Choroid plexus epithelial cell (primary cell): ENCODE measurements at regions not wholly inside any gene's neighbourhood (a gene's known extent, or its start where the extent isn't known, plus 50 kb on each side); places are given as distances from the start of the nearest gene placed in this dataset.

Experiments used
- DNase-seq: peaks from one replicate; pipeline ENCODE4 v3.0.0-alpha.2; 2010; ENCODE audit warnings: low read depth
- H3K4me3 ChIP-seq: 2 replicates; pipeline ENCODE4 v1.5.1; 2011; ENCODE audit warnings: low read depth, mild to moderate bottlenecking, control low read depth, low read length, moderate library complexity
- TF ChIP-seq, protein P1 (sequence below): conservative IDR thresholded peaks from 2 replicates; pipeline ENCODE4 v1.5.1; 2011; ENCODE audit warnings: low read depth, mild to moderate bottlenecking, control low read depth, inconsistent platforms, low read length, moderate library complexity

DNA sequence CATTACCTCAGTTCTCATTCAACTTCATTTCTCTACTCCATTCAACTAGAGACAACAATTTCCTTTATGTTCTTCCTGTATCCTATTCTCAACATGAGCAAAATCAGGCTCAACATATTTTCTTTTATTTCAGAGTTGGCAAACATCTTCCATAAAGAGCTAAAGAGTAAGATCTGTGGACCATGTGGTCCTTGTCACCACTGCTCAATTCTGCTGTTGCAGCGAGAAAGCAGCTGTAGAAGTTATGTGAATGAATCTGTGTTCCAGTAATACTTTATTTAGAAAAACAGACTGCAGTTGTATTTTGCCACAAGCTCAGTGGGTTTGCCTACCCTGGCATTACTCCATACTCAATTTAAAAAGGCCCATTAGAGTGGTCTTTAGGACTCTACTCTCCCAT, 2057.3 kb downstream of the ARAP2 start:
- DNase-seq = no peak
- no peak overlapping the region for H3K4me3 ChIP-seq
- TF ChIP-seq, protein P1, sequence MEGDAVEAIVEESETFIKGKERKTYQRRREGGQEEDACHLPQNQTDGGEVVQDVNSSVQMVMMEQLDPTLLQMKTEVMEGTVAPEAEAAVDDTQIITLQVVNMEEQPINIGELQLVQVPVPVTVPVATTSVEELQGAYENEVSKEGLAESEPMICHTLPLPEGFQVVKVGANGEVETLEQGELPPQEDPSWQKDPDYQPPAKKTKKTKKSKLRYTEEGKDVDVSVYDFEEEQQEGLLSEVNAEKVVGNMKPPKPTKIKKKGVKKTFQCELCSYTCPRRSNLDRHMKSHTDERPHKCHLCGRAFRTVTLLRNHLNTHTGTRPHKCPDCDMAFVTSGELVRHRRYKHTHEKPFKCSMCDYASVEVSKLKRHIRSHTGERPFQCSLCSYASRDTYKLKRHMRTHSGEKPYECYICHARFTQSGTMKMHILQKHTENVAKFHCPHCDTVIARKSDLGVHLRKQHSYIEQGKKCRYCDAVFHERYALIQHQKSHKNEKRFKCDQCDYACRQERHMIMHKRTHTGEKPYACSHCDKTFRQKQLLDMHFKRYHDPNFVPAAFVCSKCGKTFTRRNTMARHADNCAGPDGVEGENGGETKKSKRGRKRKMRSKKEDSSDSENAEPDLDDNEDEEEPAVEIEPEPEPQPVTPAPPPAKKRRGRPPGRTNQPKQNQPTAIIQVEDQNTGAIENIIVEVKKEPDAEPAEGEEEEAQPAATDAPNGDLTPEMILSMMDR = no peak

DNA sequence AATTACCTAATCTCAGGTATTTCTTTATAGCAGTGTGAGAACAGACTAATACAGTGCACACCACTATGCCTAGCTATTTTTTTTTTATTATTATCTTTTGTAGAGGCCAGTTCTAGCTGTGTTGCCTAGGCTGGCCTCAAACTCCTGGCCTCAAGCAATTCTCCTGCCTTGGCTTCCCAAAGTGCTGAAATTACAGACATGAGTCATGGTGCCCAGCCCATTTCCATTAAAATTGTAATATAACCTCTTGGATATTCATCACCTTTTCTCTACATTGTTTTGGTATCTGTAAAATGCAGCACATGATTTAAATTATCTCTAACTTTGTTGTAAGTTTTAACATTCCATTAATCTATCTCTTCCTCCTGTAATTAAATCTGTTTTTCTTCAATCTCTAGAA, 2052.9 kb downstream of the ARAP2 start:
- H3K4me3 ChIP-seq = no peak overlapping the region
- TF ChIP-seq, protein P1 = no peak
- no peak for DNase-seq

DNA sequence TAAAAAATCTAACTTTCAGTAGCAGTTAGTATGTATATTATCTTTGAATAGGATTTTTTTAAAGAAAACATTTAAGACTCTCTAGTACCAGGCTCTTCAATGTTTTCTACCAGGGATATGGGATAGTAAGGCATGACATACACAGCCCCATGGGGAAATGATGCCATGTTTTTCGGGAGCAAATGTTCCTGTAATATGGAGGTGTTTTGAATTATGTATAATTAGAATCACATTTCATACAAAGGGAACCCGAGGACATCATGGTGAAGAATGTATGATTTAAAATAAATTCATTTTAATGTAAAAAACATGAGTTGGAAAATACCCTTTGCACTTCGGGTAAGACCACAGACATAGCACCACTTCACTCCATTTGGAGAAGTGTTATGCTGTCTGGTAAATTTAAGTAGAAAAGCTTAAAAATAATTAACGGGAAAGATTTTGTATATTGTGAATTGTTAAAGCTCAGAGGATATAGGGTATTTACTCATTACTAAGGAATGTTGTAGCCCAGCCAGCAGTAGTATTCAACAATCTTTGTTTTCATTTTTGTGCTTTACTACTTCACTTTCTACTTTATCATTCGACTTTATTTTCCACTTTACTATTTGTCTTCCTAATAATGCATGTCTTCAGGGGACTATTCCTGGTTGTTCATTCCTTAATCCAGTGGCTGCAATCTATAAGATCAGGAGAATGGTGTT, 2050.7 kb downstream of the ARAP2 start:
- TF ChIP-seq, protein P1 = no peak
- DNase-seq = peak; percentile 60
- H3K4me3 ChIP-seq = no peak overlapping the region

DNA sequence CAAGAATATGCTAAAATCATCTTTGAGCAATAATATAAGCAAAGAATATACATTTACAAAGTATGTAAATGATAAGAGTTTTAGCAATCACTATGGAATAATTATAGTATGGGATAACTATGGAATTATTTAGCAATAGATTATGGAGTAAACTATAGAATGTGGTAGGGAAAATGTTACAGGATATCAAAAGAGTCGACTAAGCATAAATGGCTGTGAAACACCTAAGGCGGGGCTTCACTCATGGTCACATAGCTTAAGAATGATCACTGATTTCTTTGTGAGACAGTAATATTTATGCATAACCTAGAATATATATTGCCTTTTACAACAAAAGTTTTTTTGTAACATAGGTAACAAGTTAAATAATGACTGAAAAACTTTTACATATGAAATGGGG, 2049.7 kb downstream of the ARAP2 start:
- TF ChIP-seq, protein P1 = no peak
- no peak overlapping the region for H3K4me3 ChIP-seq
- no peak for DNase-seq

DNA sequence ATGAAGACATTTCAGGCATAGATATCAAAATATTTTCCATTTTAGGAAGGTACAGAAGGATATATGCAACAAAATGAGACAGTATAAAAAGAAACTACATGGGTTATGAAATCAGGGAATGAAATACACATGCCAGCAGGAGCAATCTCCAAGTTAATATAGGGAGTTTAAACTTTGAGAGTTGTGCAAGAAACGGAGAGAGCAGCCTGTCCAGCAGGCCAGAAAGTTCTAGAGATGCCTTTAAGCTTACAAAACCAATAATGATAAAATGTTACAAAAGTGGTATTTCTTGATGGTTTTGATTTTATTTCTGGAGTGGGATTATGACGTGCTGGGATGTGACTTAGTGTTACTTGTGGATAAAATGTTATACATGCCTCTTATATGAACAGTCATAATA, 2047.9 kb downstream of the ARAP2 start:
- peak; percentile 29 for DNase-seq
- H3K4me3 ChIP-seq = no peak overlapping the region
- TF ChIP-seq, protein P1 = no peak

DNA sequence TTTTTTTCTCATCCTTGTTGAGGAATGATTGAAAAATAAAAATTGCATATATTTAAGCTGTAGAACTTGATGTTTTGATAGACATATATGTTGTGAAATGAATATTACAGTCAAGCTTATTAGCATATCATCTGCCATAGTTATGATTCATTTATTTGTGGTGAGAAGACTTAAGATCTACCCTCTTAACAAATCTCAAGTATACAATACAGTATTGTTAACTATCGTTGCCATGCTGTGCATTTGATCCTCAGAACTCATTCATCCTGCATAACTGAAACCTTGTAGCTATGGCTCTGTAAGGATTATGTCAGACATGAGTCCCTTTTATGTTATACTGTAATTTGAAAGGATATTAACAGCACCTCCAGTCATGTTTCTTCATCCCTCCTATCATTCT, 2045.3 kb downstream of the ARAP2 start:
- DNase-seq = no peak
- H3K4me3 ChIP-seq = no peak overlapping the region
- TF ChIP-seq, protein P1 = no peak

DNA sequence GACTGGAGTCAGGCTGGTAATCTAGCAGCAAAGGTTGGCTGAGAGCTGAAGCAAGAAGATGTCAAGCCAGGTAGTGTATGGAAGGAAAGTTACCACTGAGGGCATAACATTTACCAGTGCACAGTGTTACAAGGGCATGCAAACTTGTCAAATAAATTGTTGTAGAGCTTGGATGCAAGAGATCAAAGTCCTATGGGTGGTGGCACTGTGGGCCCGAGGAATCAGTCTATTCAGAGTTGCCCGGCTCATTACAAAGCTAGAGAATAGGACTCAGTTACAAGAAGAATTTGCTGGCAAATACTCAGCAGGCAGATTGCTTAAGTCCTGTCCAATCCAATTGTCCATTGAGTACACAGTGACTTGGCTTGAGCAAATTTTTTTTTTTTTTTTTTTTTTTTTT, 2043.8 kb downstream of the ARAP2 start:
- no peak for DNase-seq
- TF ChIP-seq, protein P1 = no peak
- H3K4me3 ChIP-seq = no peak overlapping the region
